Right renal pelvis (tissue), 4 donors: ENCODE measurements at regions not wholly inside any gene's neighbourhood (a gene's known extent, or its start where the extent isn't known, plus 50 kb on each side); places are given as distances from the start of the nearest gene placed in this dataset.

Experiments used
- DNase-seq, 4 donors: peaks; one replicate each; pipeline ENCODE4 v3.0.0-alpha.2; 2013; ENCODE audit warnings: low read depth in 4 of 4, low spot score in 3 of 4, missing footprints in 1 of 4

- DNase-seq, result no peak
These were observed 1060.6 kb upstream of the AUTS2 start for GRCh38 chr7:68537774-68538071.

DNA sequence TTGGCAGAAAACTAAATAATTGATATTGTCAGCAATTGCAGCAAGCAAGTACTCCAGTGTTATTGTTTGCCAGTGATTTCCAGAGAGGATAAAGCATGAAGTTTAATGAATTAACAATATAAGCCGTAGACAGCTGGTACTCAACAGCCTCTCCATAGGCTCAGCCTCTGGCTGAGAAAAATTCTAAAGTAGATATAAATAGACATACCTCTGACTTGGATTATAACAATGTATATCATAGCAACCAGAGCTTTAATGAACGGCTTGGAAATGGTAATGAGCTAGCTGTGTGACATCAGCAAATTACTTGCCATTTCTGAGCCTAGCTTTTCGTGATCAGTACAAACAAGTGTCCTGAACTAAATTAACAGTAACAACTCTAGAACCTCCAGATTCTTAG is 1055.4 kb upstream of the AUTS2 start:
- no peak for DNase-seq

GRCh38 chr7:68544851-68545250 is 1053.4 kb upstream of the AUTS2 start:
- DNase-seq, result no peak

DNA sequence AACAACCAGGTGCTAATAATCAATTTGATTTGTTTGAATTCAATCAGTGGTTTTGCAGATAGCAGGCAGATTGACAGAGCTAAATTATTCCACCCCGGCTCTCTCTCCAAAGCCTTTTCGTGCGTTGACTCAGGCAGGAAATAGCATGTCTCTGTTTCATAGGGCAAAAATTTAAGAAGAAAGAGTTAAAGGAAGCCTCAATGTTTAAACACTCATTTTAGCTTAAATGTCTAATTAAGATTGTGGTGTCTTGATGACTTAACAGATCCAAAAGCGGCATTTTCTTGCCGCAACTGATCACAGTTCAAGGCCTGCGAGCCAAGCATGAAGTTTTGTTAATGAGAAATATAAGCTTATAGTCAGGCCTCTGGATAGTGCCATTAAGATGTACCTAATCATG is 1051.1 kb upstream of the AUTS2 start:
- DNase-seq, result no peak

- no peak for DNase-seq
These were observed 1050.5 kb upstream of the AUTS2 start for GRCh38 chr7:68547799-68548198.

DNA sequence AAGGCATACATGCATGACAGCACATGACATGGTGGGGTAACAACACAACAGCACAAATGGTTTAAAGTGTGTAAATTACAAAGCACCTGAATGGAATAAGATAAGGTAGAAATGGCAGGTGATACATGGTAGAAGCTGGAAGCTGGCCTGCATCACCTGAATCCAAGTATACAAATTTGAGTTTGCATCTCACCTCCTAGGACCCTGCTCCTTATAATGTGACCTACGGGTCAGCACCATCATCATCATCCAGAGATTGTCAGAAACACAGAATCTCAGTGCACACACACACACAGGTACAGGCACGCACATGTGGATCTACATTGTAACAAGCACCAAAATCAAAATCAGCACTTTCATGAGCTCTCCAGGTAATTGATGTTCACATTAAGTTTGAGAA is 1048.2 kb upstream of the AUTS2 start:
- no peak for DNase-seq

- DNase-seq, result no peak
These were observed 1047.6 kb upstream of the AUTS2 start for GRCh38 chr7:68550635-68551034.

DNA sequence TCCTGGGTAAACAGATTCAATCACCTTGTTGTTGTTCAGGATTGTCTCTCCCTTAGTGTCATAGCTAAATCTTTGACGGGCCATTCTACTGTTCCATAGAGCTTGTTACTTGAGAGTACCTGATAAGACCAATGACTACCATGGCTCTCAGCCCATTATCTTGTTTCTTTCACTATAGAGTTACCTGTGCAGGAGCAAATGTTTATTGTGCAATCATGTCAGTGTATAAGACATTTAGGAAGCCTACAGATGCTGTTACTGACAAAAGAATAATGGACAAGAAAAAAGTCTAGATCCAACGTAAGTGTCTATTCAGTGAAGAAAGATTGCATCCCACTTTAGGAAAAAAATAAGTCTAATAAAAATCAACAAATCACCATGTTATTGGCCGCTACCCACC is 1041.7 kb upstream of the AUTS2 start:
- no peak for DNase-seq

DNA sequence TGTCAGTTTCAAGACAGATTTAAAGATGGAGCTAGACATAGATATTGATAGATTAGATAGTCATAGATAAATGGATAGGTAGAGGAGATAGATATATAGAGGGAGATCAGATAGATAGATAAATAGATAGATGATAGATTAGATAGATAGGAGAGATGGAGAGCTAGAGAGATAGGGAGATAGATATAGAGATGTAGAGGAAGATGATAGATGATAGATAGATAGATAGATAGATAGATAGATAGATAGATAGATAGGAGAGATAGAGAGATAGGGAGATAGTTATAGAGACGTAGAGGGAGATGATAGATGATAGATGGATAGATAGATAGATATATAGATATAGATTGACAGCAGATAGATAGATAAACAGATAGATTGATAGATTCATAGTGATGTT is 1038.8 kb upstream of the AUTS2 start:
- DNase-seq, result no peak

DNA sequence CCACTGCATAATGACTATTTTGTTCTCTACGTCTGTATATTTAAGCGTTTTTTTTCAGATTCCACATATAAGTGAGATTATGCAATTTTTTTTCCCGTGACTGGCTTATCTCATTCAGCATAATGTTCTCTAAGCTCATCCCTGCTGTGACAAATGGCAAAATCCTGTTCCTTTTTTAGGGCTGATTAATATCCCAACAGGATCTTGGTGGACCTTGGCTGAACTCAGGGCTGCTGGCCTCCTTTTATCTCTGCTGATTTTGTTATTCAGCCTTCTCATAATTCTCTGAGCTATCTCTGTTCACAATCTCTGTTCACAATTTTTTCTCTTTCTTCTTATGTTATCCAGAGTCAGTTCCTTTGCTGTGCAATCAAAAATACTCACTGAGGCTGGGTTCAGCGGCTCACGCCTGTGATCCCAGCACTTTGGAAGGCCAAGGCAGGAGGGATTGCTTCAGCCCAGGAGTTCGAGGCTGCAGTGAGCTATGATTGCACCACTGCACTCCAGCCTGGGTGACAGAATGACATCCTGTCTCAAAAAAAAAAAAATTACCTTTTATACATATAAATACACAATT is 1035.9 kb upstream of the AUTS2 start:
- DNase-seq, result no peak

DNA sequence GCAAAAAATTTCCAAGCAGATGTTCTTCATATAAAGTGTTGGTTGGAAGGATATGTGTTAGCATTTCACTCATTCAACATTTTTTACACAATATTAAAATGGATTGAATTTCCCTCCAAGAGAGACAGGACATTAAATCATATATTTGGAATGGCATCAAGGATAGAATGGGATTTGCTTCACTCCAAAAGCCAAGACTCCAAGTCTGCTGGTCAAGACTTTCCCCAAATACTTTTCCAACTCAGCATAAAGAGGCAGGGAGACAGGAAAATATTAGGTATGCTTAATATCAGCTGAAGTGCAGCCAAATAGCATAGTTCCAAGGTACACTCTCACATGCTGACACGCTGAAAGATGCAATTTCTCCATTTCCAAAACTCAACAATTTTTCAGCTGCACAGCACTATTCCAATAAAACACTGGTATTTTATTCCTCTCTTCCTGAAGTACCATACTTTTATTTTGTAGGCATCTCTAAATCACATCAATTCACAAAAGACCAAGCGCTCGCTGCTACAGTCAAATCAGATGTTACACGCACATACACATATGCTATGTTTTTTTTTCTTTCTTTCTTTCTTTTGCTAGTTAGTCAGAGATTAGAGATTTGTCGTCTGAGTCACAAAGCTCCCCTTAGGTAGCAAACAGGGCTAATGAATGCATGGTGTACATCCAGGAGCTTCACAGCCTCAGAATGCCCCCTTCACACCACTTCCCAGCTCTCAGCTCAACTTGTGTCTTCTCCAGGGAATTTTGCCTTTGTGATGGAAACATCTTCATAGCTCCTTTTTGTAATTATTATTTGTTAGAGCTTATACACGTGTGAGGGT is 1033.8 kb upstream of the AUTS2 start:
- DNase-seq, result no peak

GRCh38 chr7:68571286-68571685 is 1027.0 kb upstream of the AUTS2 start:
- DNase-seq, result no peak

DNA sequence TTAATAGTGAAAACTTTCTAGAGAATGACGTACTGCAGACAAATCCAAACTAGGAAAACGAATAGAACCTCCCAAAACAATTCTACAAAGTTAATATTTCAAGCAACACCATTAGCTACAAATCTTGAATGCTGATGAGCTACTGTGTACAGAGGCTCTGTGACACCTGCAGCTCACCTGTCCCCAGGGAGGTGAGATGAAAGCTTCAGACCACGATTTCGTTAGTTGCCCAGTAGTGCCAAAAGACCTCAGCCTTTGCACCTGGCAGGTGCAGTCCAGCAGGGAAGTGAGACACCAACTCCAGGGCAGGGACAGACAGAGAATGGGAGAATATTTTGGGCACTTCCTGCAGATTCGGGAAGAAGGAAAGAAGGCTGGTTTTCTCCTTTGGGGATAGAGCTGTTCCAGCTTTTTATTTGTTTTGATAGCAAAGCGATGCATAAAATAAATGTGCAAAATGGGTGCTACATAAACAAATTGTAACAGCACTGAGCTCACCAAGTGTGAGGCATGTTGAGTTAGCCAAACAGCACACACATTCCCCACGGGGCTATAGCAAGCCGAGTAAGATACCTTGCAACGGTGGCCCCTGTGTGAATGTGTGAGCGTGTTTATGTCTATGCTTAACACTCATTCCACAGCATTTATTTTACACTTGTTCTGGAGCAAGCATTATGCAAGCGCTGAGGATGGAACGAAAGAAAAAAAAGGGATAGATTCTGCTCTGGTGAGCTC is 1024.8 kb upstream of the AUTS2 start:
- DNase-seq, result no peak

DNA sequence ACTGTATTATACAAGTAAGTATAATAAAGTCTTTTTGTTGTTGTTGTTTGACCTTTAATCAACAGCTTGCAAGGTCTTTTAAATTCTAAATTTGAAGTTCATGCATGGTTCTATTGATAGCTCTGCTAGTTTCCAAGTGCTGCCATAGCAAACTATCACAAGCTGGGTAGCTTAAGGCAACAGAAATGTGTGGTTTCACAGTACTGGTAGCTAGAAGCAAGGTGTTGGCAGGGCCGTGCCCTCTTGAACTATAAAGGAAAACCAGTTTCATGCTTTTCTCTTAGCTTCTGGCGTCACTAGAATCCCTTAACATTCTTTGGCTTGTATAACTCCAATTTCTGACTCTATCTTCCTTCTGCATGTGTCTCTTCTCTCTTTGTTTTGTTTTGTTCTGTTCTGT is 1021.9 kb upstream of the AUTS2 start:
- no peak for DNase-seq

DNA sequence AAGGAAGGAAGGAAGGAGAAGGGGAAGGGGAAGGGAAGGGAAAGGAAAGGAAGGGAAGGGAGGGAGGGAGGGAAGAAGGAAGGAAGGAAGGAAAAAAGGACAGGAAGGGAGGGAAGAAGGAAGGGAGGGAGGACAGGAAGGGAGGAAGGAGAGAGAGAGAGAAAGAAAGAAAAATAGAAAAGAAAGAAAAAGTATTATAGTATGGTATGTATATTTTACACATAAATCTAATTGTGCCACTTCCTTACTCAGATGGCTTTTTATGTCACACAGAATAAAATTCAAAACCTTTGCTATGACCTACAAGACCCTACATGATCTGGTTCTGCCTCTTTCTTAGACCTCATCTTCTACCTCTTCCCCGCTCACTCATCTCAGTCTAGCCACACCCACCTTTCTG is 1016.9 kb upstream of the AUTS2 start:
- DNase-seq, result no peak

DNA sequence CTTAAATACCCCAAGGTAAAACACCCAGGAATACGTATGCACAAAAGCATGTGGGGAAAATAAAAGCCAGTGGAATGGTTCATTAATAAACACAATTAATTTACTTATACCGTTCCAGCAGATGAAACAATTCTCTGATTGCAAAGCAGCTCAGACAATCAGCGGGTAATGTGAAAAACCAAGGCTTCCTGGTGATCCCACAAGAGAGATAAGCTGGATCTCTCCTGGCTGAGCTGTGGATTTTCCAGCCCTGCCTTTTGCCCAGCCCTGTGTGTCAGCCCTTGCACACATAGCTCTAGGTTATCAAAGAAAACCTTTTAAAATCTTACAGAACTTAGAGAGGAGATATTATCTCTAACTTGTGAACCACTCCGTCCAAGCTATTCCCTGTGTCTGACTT is 1010.7 kb upstream of the AUTS2 start:
- DNase-seq, result no peak

DNA sequence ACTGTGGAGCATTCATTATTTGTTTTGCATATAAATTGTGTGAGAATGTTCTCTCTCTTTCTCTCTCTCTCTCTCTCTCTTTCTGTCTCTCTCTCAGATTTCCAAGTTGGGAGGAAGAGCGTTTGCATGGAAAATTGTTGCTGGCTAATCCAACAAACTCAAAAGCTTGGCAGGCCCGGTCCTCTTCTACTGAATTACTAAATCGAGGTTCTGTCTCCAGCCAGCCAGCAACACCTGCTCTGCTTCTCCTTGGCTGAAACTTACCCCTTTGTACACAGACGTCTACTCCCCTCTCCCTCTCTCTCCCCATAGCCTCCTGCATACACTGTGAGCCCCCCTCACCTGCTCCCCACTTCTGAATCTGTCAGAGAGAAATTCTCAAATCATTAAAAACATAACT is 996.4 kb upstream of the AUTS2 start:
- DNase-seq, result no peak

DNA sequence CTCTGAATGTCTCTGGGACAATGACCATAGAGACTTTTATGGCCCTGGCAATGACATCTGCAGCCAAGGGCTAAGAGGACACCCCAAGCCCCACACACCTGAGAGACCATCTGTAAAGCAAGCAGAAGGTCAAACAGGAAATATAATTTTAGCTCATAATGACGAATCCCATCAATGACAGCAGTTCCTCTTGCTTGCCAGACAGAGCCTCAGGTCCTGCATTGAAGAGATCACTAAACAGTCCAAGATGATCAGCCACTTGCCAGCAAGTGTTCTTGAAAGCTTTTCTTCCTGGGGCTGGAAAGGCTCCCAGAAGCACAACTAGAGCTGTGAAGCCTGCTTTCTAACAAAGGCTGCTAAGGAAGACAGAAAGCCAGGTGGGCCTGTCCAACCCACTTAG is 993.7 kb upstream of the AUTS2 start:
- no peak for DNase-seq

DNA sequence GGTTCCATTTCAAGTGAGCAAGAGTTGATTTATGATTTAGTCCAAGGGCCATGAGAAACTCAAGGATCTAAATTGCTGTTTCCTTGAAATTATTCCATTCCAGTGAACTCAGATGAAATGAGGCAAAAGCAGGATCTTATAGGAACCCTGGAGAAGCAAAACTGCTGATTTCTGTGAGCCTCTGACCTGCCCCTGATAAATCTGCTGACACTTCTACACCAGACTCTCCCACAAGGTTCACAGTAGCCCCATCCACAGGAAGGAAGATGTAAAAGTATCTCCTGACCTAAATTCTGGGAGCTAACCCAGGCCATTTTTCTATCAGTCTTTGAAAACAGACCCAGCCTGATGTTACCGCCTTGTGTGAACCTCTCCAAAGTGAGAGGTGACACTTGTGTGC is 987.6 kb upstream of the AUTS2 start:
- DNase-seq, result peak in 2 of 4 donors; percentile 39 to 40

- no peak for DNase-seq
These were observed 984.9 kb upstream of the AUTS2 start for GRCh38 chr7:68613405-68613804.

DNA sequence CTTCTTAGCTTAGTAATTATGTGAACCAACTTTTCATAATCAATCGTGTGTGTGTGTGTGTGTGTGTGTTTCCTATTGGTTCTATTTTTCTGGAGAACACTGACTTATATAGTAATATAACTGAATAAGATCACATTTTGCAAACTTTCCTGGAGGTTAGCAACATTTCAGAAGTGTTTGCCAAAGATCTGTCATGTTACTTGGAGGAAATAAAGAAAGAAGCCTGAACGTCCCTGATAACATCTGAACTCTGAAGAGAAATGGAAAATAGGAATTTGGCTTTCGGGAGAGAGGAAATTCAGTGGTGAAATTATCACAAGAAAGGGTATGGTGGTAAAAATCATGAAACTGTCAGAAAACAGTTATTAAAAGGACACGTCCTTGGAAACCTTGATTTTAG is 984.4 kb upstream of the AUTS2 start:
- DNase-seq, result no peak

DNA sequence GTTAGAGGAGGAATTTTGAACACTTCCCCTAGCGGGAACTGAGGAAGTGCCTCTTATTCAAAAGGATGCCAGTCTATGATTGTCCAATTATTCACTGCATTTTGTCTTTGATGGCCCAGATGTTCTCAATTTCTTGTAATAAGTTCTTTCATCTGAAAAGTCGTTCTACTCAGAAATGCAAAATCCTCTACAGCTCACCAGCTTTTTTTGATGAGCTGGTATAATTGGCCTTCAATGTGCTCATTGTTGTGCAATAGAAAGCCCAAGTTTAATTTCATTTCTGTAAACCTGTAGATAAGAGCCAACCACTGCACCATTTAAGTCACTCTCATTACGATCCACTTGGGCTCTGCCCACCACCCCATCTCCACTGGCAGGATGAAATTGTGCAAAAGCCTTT is 978.7 kb upstream of the AUTS2 start:
- DNase-seq, result no peak
